Panc1 (cell line): ENCODE measurements at regions not wholly inside any gene's neighbourhood (a gene's known extent, or its start where the extent isn't known, plus 50 kb on each side); places are given as distances from the start of the nearest gene placed in this dataset.

Source experiments
- ATAC-seq: fragments of 200-7000 bp; cut with Tn5 transposase; 2 replicates; pipeline ENCODE4 v1.9.1; 2020; ENCODE audit warnings: mild to moderate bottlenecking, moderate library complexity
- BruUV-seq: library from RNA; stranded (reverse); fragments of 400-500 nt; replicated peaks from 2 replicates; lab custom pipeline; 2021; lab: Mats Ljungman, UMichigan
- CTCF ChIA-PET: fragments of 300-600 bp; sonication (Branson Sonifier 250); formaldehyde crosslinking; loops from one replicate; lab custom pipeline; 2022; ENCODE audit warnings: antibody characterized with exemption; lab: Charles Lee
- POLR2A ChIA-PET: fragments of 300-600 bp; sonication (Branson Sonifier 250); formaldehyde crosslinking; loops from one replicate; lab custom pipeline; 2022; ENCODE audit warnings: antibody characterized with exemption; lab: Charles Lee
- DNase-seq: peaks from one replicate; pipeline ENCODE4 v3.0.0-alpha.2; 2010; ENCODE audit warnings: low read depth, low spot score
- H3K27ac ChIP-seq: 2 replicates; pipeline ENCODE4 v1.5.1; 2011; ENCODE audit warnings: mild to moderate bottlenecking, low read length, inconsistent platforms
- H3K27me3 ChIP-seq: fragments of 200-500 bp; sonication (Bioruptor generic); 2 replicates; pipeline ENCODE4 v1.6.0; 2014; ENCODE audit warnings: low read length, inconsistent platforms; ENCODE audit not compliant: control insufficient read depth, insufficient read depth
- H3K36me3 ChIP-seq: fragments of 200-500 bp; sonication (Bioruptor generic); 2 replicates; pipeline ENCODE4 v1.5.1; 2014; ENCODE audit warnings: inconsistent platforms, mild to moderate bottlenecking, low read length, moderate library complexity; ENCODE audit not compliant: control insufficient read depth, insufficient read depth
- H3K4me1 ChIP-seq: 2 replicates; pipeline ENCODE4 v1.5.1; 2011; ENCODE audit warnings: inconsistent platforms, mild to moderate bottlenecking, low read length, moderate library complexity; ENCODE audit not compliant: control insufficient read depth, insufficient read depth
- H3K4me3 ChIP-seq, 2 experiments: 2 replicates each; pipeline ENCODE4 v1.5.1; 2011 to 2012; ENCODE audit warnings: low read depth in 2 of 2, low read length in 2 of 2, mild to moderate bottlenecking in 2 of 2, inconsistent platforms in 1 of 2, moderate library complexity in 1 of 2
- H3K9me3 ChIP-seq: fragments of 200-500 bp; sonication (Bioruptor generic); 2 replicates; pipeline ENCODE4 v1.5.1; 2014; ENCODE audit warnings: low read depth, mild to moderate bottlenecking, inconsistent platforms, low read length, moderate library complexity; ENCODE audit not compliant: control insufficient read depth, insufficient read depth
- CTCF ChIP-seq: fragments of 450-650 bp; IDR thresholded peaks from 2 replicates; pipeline ENCODE4 v1.5.1; 2017; ENCODE audit warnings: mild to moderate bottlenecking
- POLR2AphosphoS5 ChIP-seq: IDR thresholded peaks from 2 replicates; pipeline ENCODE4 v1.6.1; 2012; ENCODE audit warnings: mild to moderate bottlenecking, low read depth, low read length, moderate library complexity
- REST ChIP-seq, 2 experiments: IDR thresholded peaks; 2 replicates each; pipeline ENCODE4 v1.6.1; 2011 to 2012; ENCODE audit warnings: low read depth in 2 of 2, control low read depth in 1 of 2, low read length in 1 of 2, mild to moderate bottlenecking in 1 of 2, moderate library complexity in 1 of 2; ENCODE audit not compliant: insufficient read depth in 1 of 2
- SIN3A ChIP-seq: IDR thresholded peaks from 2 replicates; pipeline ENCODE4 v1.6.1; 2012; ENCODE audit warnings: low read depth, mild to moderate bottlenecking, low read length, moderate library complexity, borderline replicate concordance; ENCODE audit not compliant: insufficient read depth
- TCF7L2 ChIP-seq: IDR thresholded peaks from 2 replicates; pipeline ENCODE4 v1.6.1; 2011; ENCODE audit warnings: mild to moderate bottlenecking, low read depth, low read length, inconsistent platforms
- in situ Hi-C: cut with HindIII; loops from 2 replicates; pipeline ENCODE4 v1.10.0; 2016; ENCODE audit warnings: low sequenced_read_pairs, low pct_unique_long_range_greater_than_20kb
- intact Hi-C: fragments of 100-400 bp; cut with micrococcal nuclease; formaldehyde crosslinking; loops from one replicate; pipeline ENCODE4 v1.10.0; 2022; ENCODE audit not compliant: unreplicated experiment

GRCh38 chr2:122182616-122183355 is 427.3 kb downstream of the TSN start:
- BruUV-seq = no TSS peak
- Histone ChIP-seq H3K27ac (no peak overlapping the region), H3K9me3 (no peaks in the 10 kb centered on the region; the same call in 1 of the 2 replicates), H3K4me1 (no peaks in the 10 kb centered on the region), H3K4me3 (no peak overlapping the region), H3K36me3 (no peaks in the 10 kb centered on the region), H3K27me3 (no peaks in the 10 kb centered on the region)
- POLR2A ChIA-PET = no interaction called here
- in situ Hi-C loops (no loop called here), intact Hi-C loops (no loop called here)
- DNase-seq = no peak
- ATAC-seq = no peak
- CTCF ChIA-PET = no interaction called here
- TF ChIP-seq SIN3A = no peak
- TF ChIP-seq REST (IDR thresholded peaks at IDR 0.05; ENCODE audit: insufficient read depth in 1 of 2, low read depth in 2 of 2, low read length in 1 of 2) = no peak
- no peak for TF ChIP-seq TCF7L2
- no peak for TF ChIP-seq CTCF
- no peak for TF ChIP-seq POLR2AphosphoS5

- BruUV-seq = no TSS peak
- H3K27ac ChIP-seq = no peak overlapping the region
- no peaks in the 10 kb centered on the region; the same call in 1 of the 2 replicates for H3K9me3 ChIP-seq
- no peaks in the 10 kb centered on the region for H3K36me3 ChIP-seq
- no peaks in the 10 kb centered on the region; the same call in 1 of the 2 replicates for H3K27me3 ChIP-seq
- CTCF ChIA-PET = no interaction called here
- no peak overlapping the region for H3K4me3 ChIP-seq
- intact Hi-C loops (no loop called here), in situ Hi-C loops (no loop called here)
- POLR2A ChIA-PET = no interaction called here
- no peak for TF ChIP-seq POLR2AphosphoS5
- no peak for TF ChIP-seq TCF7L2
- TF ChIP-seq CTCF = no peak
- TF ChIP-seq SIN3A = no peak
- no peak for TF ChIP-seq REST (IDR thresholded peaks at IDR 0.05; ENCODE audit: insufficient read depth in 1 of 2, low read depth in 2 of 2, low read length in 1 of 2)
- H3K4me1 ChIP-seq = no peaks in the 10 kb centered on the region
- no peak for ATAC-seq
- DNase-seq = no peak
Measured at GRCh38 chr2:122183890-122184289, 428.4 kb downstream of the TSN start.
